GM19467 (cell line): ENCODE measurements at regions not wholly inside any gene's neighbourhood (a gene's known extent, or its start where the extent isn't known, plus 50 kb on each side); places are given as distances from the start of the nearest gene placed in this dataset.

Source experiments
- ATAC-seq: cut with Tn5 transposase; IDR thresholded peaks from one replicate; pipeline ENCODE4 v1.9.1; 2021; ENCODE audit warnings: mild to moderate bottlenecking, moderate library complexity; ENCODE audit not compliant: unreplicated experiment

DNA sequence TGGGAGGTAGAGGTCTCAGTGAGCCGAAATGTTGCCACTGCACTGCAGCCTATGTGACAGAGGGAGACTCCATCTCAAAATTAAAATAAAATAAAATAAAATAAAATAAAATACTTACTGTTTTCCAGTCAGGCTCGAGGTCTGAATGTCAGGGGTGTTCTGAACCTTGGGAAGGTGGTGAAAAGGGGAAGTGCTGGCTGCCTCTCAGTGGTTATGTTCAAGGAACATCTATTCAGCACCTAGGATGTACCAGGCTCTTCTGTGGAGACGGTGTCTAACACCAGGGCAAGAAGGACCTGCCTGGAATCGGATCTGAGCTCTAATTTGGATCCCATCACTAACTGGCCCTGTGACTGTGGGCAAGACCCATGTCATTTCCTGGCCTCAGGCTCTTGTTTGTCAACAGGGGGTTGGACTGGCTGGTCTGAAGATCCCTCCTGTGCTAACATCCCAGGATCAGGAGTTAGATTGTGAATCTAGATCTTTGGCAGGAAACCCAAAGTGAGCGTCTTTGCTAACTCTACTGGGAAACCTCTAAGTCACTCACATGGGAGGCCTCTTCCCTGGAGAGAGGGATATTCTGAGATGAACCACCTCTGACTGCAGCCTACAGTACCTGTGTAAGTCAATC is 63.4 kb upstream of the SIRPG start:
- ATAC-seq: no peak

DNA sequence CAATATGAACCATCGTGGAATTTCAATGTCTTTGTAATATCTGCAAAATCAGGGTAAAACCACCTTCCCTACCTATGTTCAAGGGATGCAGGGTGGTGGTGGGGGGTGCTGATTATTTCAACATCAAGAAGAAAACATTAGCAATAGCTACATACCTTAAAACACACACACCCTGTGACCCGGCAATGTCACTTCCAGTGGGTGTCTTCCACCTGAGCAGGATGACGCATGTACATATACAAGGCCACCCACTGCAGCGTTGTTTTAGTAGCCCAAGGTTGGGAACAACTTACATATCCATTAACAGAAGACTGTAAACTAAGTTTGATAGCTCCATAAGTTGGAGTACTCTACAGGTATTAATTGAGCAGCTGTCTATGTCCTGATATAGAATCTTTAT is 62.6 kb upstream of the SIRPG start:
- no peak for ATAC-seq

DNA sequence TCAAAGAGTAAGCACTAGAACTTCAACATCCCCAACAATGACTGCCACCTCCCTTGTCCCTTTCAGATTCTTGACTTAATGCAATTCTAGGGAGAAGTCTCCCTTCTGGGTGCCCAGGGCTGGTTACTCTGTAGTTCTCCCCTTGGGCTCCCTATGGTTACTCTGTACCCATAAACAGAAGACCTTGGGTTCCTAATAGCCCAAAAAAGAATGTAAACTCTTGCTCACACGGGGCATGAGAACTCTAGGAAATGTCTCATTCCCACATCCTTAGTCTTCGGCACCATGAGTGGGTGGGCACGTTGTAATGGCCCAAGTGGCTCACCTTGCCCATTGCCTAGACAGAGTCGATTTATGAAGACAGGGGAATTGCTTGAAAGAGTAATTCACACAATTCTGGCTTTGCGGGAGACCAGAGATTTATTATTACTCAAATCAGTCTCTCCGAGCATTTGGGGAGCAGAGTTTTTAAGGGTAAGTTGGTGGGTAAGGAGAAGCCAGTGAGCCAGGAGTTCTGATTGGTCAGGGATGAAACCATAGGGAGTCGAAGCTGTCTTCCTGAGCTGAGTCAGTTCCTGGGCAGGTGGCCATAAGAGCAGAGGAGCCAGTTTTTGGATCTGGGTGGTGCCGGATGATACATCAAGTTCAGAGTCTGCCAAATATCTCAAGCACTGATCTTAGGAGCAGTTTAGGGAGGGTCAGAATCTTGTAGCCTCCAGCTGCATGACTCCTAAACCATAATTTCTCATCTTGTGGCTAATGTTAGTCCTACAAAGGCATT is 61.2 kb upstream of the SIRPG start:
- no peak for ATAC-seq

DNA sequence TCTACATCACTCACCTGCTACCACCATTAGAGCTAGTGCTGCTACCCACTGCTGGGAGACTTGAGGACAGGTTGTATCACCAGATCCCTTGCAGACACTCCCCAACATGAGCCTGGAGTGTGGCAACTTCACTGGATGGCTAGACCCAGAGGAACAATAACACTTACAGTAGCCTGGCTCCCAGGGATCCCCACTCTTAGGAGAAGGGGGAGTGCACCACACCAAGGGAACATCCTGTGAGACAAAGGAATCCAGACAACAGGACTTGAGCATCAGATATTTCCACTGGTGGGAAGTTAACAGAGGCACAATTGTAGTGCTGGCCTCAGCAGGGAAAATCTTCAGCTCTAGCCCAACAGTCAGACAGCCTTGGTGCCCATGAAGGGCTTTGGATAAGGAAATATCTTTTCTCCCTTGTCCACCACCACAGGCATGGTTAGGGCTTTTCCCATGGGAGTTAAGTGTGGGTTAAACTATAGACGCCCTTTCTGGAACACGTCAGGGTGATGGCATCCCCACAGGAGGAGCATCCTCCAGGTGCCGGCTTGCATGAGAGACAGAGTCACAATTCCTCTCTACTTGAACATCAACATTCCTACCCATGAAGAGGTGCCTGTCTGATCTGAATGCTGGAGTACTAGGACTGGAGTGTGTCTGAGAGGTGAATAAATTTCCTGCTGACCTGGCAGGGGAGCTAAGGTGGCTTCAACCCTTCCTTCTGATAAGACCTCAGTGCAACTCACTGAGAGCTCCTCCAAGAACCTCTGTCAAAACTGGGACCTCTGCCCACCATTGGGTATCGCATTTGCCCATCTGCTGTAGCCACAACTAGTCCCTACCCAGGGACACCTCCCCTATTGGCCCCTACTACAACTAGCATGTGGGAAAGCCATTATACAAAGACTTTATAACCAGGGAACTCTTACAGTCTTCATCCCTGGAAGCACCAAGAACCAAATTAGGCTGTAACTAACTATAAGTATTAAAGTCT is 55.4 kb upstream of the SIRPG start:
- ATAC-seq: no peak

DNA sequence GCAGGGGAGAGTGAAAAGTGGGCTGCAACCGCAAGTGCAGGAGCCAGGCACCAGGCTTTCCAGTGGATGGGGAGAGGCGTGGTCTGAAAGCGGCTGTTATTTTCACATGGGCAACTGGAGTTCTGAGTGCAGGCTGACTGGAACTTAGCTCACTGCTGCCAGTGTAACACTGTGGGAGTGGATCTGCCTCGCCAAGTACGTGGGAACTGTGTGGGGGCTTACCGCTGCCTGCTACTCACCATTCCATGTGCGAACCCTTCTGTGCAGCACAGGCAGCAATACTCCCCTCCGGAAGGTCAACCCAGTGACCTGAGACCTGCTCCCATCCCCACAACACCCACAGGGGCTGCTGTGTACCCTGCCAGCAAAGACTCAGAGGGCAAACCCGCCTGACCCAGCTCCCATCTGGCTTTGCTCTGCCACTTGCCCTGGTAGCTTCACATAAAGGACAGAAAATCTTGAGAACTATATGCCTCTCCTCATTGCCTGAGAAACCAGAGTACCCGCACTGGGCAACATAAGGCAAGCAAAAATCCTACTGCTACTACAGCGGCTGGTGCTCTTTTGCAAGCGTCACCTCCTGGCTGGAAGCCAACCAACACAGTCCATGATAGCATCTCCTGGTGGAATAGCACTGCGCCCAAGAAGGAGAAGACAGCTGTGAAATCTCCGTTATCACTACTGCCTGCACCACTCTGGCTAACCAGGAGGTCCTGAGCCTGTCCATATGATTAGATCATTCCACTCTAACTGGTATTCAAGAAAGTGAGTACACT is 54.4 kb upstream of the SIRPG start:
- ATAC-seq: no peak

DNA sequence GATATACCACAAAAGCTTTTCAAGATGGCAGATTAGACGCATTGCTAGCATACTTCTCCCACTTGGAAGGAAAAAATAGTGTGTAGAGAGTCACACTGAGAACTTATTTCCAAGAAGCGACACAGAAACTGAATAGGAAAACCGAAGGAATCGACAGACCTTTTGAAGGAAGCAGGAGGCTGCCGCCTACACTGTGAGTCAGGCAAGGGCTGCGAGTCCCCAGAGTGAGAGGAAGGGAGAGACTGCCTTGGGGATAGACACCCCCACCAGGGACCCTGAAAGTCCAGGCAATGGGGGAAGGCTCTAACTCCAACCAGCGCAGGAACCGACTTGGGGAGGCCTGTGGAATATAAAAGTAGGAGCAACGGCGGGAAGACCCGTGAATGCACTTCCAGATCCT is 53.7 kb upstream of the SIRPG start:
- no peak for ATAC-seq

DNA sequence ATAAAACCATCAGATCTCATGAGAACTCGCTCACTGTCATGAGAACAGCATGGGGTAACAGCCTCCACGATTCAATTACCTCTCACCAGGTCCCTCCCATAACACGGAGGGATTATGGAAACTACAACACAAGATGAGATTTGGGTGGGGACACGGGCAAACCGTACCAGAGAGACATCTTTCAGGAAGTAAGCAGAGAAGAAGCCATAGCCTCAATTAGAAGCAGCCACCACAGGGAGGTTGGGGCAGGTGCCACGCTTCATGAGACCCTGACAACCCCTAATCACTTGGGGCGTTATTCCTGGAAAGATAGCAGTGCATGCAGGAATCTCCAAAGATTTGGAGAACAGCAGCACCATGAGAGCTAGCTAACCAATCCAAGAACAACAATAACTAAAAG is 52.9 kb upstream of the SIRPG start:
- ATAC-seq: no peak

DNA sequence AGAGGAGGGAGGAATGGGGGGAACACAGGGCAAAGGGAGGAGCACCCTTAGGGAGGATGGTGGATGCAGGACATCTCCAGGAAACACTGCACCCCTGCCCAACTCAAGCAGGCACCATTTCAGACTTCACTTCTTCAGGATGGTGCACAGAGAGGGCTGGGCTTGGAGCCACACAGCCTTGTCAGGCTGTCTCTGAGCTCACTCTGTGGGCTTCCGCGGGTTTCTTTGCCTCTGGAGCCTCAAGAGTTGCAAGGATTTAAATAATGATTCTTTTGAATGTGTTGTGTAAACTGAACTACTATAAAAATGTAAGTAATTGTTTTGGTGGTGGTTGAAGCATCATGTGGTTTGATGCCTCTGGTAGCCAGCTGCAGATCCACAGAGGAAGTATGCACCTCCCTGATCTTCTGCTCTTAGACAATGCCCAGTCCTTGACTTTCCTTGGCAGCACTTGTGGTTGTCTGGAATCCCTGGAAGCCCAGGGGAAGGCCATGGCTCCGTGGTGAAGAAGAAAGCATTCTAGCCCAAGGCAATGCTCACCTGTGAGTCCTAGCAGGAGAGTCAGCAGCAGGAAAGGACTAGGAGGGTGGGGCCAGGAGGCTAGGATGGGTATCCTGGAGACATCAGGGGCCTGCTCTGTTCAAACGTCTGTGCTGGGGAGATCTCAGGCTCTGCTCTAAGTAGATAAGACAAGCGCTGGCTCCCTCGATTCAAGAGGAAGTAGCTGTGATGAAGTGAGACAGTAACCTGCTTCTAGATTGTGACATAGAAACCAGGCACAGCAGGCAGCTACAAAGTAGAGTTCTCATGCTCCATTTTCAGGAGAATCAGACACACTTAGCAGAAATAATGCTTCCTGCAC is 50.2 kb upstream of the SIRPG start:
- ATAC-seq: no peak
